ENCODE measurements at regions not wholly inside any gene's neighbourhood (a gene's known extent, or its start where the extent isn't known, plus 50 kb on each side); places are given as distances from the start of the nearest gene placed in this dataset.

GRCh38 chr6:67450641-67451040, 1184.4 kb upstream of the ADGRB3 start:
- TF ChIP-seq ZNF148 (tag by site-specific recombination; IDR thresholded peaks at IDR 0.05; ENCODE audit: borderline replicate concordance) (no peak), ZBTB17 (tag by site-specific recombination; IDR thresholded peaks at IDR 0.05) (no peak)
- POLR2A ChIA-PET = no interaction called here

GRCh38 chr6:67449602-67450001, 1185.5 kb upstream of the ADGRB3 start:
- TF ChIP-seq ZNF239 (tag by site-specific recombination; IDR thresholded peaks at IDR 0.05) (no peak), SETDB1 (IDR thresholded peaks at IDR 0.05; ENCODE audit: insufficient read length, low read length) (no peak), ZNF16 (tag by site-specific recombination; IDR thresholded peaks at IDR 0.05; ENCODE audit: low read depth) (no peak), ZSCAN5A (tag by site-specific recombination; IDR thresholded peaks at IDR 0.05) (no peak), ZNF600 (tag by site-specific recombination; IDR thresholded peaks at IDR 0.05) (no peak), ZNF274 (IDR thresholded peaks at IDR 0.05; ENCODE audit: low read length) (no peak), ZNF274 (tag by site-specific recombination; IDR thresholded peaks at IDR 0.05; ENCODE audit: borderline replicate concordance) (no peak), ZNF514 (tag by site-specific recombination; IDR thresholded peaks at IDR 0.05) (no peak), KLF8 (tag by site-specific recombination; IDR thresholded peaks at IDR 0.05) (no peak), RBAK (tag by site-specific recombination; IDR thresholded peaks at IDR 0.05) (no peak), ZNF132 (tag by site-specific recombination; IDR thresholded peaks at IDR 0.05; ENCODE audit: borderline replicate concordance) (no peak), SP2 (tag by site-specific recombination; IDR thresholded peaks at IDR 0.05) (no peak), ZSCAN16 (tag by site-specific recombination; IDR thresholded peaks at IDR 0.05) (no peak), ZNF404 (tag by site-specific recombination; IDR thresholded peaks at IDR 0.05) (no peak), WT1 (tag by site-specific recombination; IDR thresholded peaks at IDR 0.05) (no peak), ZNF335 (tag by site-specific recombination; conservative IDR thresholded peaks at IDR 0.05) (no peak)
- Histone ChIP-seq H3K4me3 (ENCODE audit: low read depth, low read length) (no peak overlapping the region), H3K36me3 (ENCODE audit: control insufficient read depth in 2 of 2, insufficient read depth in 1 of 2, low read length in 2 of 2) (no peaks in the 10 kb centered on the region), H3K27ac (ENCODE audit: extremely low read depth, low read depth, low read length) (no peak overlapping the region), H3K9me3 (ENCODE audit: control insufficient read depth, insufficient read depth, low read depth, low read length) (no peaks in the 10 kb centered on the region), H3K4me1 (ENCODE audit: control insufficient read depth, insufficient read depth, low read length) (no peaks in the 10 kb centered on the region)
- ChIA-PET POLR2A (no interaction called here), CTCF (no interaction called here)

More at GRCh38 chr6:67450641-67451040, 1184.4 kb upstream of the ADGRB3 start:
- Histone ChIP-seq H3K27ac (ENCODE audit: extremely low read depth, low read depth, low read length) (no peak overlapping the region), H3K4me3 (ENCODE audit: low read depth, low read length) (no peak overlapping the region), H3K9me3 (ENCODE audit: control insufficient read depth, insufficient read depth, low read depth, low read length) (no peaks in the 10 kb centered on the region), H3K36me3 (ENCODE audit: control insufficient read depth in 2 of 2, insufficient read depth in 1 of 2, low read length in 2 of 2) (no peaks in the 10 kb centered on the region), H3K4me1 (ENCODE audit: control insufficient read depth, insufficient read depth, low read length) (no peaks in the 10 kb centered on the region)
- CTCF ChIA-PET = no interaction called here

- Histone ChIP-seq H3K4me1 (ENCODE audit: control insufficient read depth, insufficient read depth, low read length) (no peaks in the 10 kb centered on the region), H3K36me3 (ENCODE audit: control insufficient read depth in 2 of 2, insufficient read depth in 1 of 2, low read length in 2 of 2) (no peaks in the 10 kb centered on the region), H3K9me3 (ENCODE audit: control insufficient read depth, insufficient read depth, low read depth, low read length) (no peaks in the 10 kb centered on the region), H3K27ac (ENCODE audit: extremely low read depth, low read depth, low read length) (no peak overlapping the region), H3K4me3 (ENCODE audit: low read depth, low read length) (no peak overlapping the region)
- POLR2A ChIA-PET = no interaction called here
- CTCF ChIA-PET = no interaction called here
- TF ChIP-seq ZNF362 (tag by site-specific recombination; IDR thresholded peaks at IDR 0.05) (no peak), ZNF548 (tag by site-specific recombination; IDR thresholded peaks at IDR 0.05) (no peak), KLF10 (tag by site-specific recombination; IDR thresholded peaks at IDR 0.05) (no peak), PRDM10 (tag by site-specific recombination; IDR thresholded peaks at IDR 0.05) (no peak), ZNF184 (tag by site-specific recombination; IDR thresholded peaks at IDR 0.05) (no peak)
Measured at GRCh38 chr6:67433124-67433523, 1202.0 kb upstream of the ADGRB3 start.

Measured in HEK293 (cell line).